HL-60/S4 (cell line): ENCODE measurements at regions not wholly inside any gene's neighbourhood (a gene's known extent, or its start where the extent isn't known, plus 50 kb on each side); places are given as distances from the start of the nearest gene placed in this dataset.

ENCODE experiments used
- in situ Hi-C: fragments of 300-500 bp; cut with MboI; formaldehyde crosslinking; loops from 2 replicates; pipeline ENCODE4 v1.14.3; 2022; ENCODE audit warnings: low sequenced_read_pairs

DNA sequence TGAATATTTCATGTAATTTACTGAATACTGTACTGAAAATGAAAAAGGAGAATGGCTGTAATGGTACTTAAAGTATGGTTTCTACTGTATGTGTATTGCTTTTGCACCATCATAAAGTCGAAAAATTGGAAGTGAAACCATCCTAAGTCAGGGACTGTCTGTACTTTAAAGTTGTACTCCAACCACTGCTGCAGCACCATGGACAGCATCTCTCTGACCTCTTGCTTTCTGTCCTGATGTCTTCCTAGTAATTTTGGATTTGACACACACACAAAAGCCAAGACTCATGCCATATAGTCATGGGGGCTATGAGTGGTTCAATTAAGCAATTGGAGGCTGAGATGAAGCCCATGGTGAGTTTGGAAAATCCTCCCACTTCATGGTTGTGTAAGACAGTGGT is 256.3 kb upstream of the PKDCC start:
- in situ Hi-C loops: no loop called here

DNA sequence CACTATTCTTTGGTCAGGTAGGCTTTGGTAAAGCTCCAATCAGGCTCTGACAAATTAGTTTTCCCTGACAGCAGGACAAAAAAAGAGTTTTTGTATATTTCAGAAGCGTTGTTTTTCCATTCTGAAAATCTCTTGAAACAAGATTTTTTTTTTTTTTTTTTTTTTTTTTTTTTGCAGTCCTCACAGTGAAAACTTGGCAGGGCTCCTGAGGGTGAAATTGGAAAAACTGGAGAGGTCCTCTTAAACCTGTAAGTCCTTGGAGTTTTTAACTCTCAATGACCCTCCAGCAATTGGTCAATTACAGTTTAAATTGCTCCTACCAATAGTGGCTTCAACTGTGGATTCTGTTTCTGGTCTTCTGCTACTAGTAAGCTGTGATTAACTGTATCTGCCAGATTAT is 244.5 kb upstream of the PKDCC start:
- in situ Hi-C loops: no loop called here

DNA sequence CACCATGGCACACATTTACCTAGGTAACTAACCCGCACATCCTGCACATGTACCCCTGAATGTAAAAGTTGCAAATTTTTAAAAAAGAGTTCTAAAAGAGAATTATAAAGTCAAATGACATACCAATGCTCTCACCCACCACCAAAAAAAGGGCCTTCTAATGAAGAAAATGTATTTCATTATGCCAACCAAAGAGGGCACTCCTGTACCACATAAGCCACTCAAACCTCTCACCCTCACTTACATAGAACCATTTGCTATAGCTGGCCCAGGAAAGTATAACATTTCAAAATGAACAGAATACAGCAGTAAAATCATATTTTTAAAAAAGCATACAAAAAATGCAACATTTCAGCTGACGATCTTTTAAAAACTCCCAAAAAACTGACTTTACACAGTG is 241.5 kb upstream of the PKDCC start:
- in situ Hi-C loops: no loop called here

DNA sequence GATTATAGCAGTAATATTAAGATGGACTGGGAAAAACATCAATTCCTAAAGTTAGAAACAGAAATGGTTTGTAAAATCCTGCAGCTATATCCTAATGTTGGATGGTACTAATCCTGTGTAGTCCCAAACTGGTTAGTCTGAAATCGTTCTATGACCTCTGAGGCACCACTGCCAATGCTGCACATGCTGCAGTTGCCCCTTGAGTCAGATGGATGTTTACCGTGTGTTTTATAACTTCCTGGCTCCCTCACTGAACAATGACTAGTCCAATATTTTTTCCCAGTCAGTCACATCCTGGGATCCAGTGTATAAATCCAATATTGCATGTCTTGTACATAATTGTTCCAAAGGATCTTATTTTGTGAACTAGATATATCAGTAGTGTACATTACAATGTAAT is 226.7 kb upstream of the PKDCC start:
- in situ Hi-C loops: no loop called here

DNA sequence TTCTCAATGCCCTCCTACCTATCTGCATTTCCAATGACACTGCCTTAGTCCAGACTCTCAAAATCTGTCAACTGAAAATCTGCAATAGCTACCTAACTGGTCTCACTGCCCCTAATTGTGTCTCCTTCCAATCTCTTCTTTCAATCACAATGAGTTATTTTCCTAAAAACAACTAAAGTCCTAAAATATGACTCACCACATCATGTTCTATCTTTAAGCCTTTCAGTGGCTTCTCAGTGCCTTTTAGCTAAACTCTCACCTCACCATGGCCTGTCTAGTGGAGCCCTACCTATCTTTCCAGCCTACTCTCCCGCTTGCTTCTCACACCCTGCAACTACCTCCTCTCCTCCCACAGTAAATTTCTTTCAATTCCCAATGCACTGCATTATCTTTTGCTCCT is 220.9 kb upstream of the PKDCC start:
- in situ Hi-C loops: no loop called here

DNA sequence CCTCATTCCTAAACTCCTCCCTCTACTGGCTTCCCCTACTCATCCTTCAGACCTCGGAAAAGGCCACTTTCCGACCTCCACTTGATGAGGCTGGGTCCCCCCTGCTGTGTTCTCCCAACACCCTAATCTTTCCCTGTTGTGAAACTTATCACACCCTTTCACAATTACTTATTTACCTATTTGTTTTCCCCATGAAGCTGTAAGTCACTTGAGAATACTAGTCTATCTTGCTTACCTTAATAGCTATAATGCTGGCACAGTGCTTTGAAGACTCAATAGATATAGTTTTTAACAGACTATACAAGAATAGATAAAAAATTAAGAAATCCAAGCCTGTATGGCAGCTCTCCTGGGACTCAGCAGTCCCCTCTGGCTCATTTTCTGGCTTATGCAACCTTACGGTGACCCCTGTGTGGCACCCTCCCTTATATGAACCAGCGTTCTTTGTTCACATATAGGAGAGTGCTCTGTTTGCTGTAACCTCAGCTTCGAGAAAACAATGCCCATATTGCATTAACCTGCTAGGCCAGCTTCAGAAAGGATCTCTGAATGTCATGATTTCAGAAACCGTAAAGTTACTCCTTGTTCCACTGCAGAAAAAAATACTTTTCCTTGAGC is 220.4 kb upstream of the PKDCC start:
- in situ Hi-C loops: no loop called here

DNA sequence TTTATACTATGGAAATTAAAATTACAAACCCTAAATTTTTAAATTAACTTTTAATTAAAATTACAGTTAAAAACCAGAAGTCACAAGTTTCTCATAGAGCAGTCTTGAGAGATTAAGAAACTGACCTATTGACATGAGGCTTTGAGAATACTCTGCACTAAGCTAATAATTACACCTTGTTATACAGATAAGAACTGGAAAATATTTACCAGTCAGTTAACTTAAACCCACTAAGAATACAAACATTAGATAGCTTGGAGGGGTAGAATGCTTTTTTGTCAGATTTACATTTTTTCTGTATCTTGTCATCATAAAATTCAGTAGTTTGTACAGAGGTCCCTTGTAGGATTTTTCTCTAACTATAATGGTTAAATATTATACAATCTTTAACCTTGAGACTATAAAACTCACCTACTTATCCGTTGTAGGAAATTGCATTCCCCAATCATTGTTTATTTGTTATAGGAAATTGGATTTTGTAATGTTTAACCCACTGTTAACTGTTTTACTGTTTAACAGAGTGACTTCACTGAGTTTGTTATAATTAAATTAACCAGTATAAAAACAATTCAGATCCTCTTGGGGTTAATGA is 219.7 kb upstream of the PKDCC start:
- in situ Hi-C loops: no loop called here

DNA sequence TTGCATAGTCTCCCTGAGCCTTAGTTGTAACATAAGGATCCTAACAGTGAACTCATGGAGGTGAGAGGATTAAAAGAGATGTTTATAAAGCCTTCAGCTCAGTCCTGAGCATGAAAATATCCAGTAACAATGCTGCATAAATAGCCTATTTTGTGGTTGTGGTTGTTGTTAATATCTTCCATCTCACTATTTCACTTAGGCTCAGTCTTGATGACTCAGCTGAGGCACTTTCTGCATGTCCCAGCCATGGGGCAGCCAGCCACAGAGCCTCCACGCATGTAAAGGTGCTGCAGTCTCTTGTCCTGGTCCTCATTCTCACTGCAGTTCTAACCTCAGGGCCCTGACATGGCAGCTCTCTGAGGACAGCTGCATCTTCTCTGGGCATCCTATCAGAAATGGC is 218.8 kb upstream of the PKDCC start:
- in situ Hi-C loops: no loop called here

DNA sequence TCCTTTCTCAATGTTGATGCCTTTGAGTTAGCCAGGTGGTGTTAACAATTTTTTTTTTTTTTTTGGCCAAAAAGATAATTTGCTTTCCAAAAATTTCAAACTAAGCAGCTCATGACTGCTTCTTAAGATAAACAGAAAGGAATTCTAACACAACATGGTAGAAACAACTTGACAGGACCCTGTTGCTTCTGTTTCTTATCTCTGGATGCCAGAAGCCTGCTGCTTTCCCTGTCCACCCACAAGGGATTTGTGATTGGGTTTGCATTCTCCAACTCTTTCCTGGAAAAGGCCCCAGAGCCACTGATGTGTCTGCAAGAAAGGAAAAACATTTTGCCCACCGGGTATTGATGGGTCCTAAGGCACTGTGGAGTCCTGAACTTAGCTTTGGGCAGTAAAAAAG is 217.2 kb upstream of the PKDCC start:
- in situ Hi-C loops: no loop called here

DNA sequence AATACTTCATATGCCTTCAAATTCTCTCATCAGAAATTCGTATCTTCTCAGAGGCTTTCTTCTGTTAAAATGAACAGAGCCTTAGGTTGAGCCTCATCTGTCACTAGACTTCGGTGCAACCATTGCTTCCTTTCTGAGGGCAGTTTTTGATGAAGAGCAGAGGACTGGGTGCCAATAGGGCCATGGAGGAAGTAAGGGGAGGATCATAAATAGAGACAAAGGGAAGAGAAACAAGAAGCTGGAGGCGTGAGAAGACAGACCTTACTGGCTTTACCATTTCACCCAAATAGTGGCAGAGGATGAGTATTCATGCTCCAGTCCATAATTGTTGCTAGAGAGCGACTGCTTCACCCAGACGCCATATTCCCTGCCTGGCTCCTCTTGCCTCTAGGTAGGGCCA is 215.6 kb upstream of the PKDCC start:
- in situ Hi-C loops: no loop called here

DNA sequence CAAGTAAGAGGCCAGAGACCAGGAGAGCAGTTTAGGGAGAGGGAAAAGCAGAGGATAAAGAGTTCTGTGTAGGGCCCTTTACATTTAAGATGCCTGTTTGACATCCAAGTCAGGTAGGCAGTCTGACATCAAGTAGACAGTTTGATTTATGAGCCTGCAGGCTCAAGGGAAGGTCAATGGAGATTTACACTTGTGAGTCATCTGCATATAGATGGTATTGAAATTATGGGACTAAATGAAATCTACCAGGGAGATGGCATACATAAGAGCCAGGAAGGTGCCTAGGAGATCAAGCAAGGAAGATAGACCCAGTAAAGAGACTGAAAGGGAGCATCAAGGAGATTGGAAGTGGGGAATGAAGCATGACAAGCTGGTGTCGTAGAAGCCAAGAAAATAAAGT is 212.4 kb upstream of the PKDCC start:
- in situ Hi-C loops: no loop called here

DNA sequence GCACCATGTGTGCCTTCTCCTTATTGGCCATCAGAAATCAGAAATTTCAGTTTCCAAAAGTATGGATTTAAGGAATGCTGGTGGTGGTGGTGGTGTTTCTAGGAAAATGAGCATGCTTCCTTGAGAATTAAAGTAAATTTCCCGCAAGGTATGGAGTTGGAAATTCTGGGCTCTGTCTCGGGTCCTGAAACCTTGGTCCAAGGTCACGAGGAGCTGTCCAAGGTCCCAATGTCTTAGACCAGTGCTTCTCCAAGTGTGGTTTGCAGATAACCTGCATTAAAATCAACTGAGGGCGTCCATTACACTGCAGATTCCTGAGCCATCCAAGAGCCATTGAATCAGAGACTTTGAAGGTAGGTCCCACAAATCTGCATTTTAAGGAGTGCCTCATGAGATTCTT is 210.9 kb upstream of the PKDCC start:
- in situ Hi-C loops: no loop called here

DNA sequence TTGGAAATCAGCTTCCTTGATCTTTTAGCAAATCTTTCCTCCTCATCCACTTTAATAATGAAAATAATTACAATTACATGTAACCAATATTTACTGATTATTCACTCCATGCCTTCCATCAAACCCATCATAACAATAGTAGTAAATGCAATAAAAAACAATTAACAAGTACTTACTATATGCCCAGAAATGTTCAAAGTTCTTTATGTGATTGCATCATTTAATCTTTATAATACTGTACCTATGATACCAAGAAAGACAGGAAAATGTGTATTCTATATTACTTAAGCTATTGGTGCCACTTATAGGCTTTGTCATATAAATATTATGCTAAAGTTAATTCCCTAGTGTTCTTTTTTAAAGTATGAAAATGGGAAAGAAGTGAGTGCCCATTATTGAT is 210.2 kb upstream of the PKDCC start:
- in situ Hi-C loops: no loop called here

DNA sequence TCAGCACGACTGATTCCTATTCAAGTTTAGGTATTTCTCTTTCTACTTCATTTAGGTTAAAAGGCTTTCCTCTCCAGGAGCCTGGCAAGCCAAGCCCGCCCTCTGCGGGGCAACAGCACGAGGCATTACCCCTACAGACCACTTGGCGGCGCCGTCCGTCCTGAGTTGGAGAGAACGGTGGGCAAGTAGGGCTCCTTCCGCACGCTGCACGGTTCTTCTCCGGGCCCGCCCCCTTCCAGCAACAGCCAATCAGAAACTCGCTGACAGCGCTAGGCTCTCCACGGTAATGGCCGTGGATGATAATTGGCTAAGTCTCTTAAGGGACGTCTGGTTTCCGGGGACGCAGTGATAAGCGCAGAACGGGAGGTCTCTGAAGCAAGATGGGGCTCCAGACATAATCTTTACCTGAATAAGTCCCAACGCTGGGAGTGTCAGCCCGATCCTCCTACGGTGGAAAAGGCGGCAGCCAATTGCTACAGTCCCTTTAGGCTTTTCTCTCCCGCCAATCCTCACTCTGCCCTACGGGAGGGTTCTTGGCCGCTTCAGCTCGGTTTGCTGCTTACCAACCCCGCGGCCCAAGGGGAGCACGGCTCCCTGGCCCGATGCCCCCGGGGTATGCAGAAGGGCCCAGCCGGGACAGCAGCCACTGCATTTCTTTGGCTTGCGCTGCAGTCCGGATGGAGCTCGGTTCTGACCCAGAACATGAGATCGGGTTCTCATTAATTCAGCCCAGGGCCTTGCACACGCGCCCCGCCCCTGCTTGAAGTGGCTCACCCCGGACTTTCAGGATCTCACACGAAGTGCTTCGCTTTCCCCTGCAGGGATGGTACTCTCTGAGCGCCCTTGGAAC is 206.9 kb upstream of the PKDCC start:
- in situ Hi-C loops: no loop called here

DNA sequence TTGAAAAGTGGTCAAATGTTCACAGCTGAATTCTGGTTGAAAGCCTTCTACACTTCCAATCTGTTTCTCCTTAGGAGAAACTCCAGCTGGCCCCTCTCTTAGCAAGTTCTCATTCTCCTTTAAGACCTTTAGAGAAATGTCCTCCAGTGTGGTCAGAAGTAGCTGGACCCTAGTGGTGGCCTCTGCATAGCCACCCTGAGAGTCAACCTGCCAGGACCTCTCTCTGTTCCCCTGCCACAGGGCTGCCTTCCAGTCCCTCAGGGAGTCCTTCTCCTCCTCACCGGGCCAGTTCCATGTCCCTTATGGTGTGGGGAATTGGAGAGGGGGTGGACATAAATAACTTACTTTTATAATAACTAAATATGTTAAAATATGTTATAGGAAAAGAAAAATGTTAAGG is 200.9 kb upstream of the PKDCC start:
- in situ Hi-C loops: no loop called here

DNA sequence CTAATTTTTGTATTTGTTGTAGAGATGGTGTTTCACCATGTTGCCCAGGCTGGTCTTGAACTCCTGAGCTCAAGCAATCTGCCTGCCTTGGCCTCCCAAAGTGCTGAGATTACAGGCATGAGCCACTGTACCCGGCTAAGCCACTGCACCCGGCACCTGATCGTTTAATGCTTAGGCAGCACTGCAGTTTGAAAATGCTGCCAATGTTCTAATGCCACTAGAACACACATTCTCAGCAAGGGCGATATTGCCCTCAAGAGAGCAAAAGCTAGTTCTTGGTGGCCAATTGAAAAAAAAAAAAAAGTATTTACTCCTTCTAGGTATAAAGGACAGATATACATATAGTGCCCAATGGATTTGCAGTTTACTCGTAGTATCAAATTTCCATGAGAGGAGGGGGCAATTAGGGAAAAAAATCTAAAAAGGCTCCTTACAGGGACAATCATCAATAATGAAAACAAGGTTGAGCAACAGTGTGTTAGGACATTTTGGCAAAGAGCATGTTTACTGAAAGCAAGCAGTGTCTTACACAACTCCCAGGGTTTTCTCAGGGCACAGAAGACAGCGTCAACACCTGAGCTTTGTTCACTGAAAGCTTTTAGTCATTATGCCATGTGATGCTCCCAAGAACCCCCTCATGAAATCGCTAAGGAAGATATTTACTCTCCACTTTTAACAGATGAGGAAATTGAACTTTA is 199.9 kb upstream of the PKDCC start:
- in situ Hi-C loops: no loop called here

DNA sequence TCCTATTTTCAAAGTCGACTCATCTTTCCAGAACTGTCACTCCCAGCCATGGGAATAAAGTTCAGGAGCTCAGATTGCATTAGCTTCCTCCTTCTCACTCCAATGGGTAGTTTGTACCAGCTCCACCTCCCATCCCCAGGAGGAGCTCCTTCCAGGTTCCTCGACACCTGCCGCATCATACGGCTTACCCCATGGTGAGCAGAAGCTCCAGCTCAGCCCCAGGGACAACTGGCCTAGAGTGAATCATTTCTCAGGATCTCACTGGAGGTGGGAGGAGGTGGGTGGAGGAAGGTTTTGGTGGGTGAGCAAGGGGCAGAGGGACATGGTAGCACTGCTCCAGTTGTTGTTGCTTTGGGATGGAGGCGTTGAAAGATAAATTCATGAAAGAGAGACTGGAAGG is 196.3 kb upstream of the PKDCC start:
- in situ Hi-C loops: no loop called here

DNA sequence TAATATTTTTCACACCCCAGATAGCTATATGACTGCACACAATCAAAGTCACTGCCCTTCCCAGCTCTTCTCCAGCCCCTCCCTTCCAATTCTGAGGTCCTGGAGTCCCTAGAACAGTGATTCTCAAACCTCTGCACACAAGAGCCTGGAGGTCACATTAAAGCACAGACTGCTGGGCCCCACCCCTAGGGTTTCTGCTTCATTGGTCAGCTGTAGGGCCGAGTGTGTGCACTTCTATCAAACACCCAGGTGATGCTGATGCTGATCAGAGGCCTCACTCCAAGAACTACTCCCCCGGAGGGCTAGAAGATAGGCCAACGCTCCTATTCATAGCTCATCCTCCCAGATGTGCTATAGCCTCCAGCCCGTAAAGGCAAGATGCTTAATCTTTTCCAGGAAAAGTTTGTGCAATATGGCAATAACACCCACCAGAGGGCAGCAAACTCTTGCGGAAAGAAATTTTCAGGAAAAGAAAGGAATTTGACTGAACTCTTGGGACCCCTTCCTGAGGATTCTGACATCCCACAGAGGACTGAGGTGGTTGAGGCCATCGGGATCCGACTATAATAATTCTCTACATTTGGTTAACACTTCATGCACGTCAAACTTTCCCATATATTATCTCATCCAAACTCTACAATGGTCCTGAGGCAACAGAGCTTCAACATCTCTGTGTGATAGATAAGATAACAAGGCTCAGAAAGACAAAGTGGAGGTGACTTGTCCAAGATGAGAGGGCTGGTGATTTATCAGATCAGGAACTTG is 194.2 kb upstream of the PKDCC start:
- in situ Hi-C loops: no loop called here

DNA sequence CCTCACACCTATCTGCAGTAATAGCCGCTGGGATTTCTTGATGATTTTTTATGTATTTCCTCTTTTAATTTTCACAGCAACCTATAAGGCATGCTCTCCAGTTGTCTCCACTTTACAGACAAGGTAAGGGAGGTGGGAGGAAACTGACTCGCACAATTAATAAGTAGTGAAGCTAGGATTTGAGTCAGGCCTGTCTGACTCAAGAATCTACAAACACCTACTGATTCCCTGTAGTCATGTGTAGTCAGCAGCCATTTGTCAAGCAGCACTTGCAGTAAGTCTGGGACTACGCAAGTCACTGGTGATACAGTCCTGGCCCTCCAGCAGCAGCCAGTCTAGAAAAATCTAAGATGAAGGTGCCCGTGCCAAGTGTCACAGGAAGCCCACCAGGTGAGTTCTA is 193.6 kb upstream of the PKDCC start:
- in situ Hi-C loops: no loop called here

DNA sequence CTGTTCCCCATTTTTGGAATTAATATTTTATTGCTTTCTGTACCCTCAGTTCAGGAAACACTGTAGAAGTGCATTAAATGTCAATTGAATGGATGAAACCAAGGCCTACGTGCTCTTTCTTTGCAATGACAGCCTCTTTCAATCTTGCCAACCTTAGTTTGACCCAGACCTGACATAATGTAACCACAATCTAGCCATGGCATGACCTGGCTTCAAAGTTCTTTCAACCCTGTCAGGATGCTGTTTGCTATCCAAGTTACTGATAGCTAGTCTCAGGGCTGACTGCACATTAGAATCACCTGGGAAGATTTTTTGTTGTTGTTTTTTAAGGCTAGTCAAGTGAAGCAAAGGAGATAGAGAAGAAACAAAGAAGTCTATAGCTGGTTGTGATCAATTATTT is 190.9 kb upstream of the PKDCC start:
- in situ Hi-C loops: no loop called here
